ENCODE measurements at regions not wholly inside any gene's neighbourhood (a gene's known extent, or its start where the extent isn't known, plus 50 kb on each side); places are given as distances from the start of the nearest gene placed in this dataset.

DNA sequence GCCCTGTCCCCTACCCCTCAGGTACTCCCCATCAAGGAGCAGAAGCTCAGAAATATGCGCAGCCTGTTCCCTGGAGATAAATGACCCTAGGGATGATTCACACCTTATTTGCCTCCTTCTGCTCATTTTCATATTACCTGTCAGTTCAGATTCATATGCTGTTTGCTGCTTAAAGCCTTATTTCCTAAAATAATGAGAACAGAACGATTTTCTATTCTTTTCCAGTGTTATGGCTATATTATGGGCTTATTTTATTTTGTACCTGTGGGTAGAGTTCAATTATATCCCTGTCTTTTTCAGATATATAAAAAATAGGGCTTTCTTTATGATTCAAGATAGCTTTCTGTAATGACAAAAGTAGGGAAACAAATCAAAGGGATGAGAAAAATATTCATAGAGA lies 224.8 kb downstream of the RPAP3 start:
- TF ChIP-seq EZH2phosphoT487 (IDR thresholded peaks at IDR 0.05; ENCODE audit: unreplicated experiment) (no peak), STAT1 (IDR thresholded peaks at IDR 0.05; ENCODE audit: unreplicated experiment) (no peak), CREB1 (CRISPR knock-in tag; IDR thresholded peaks at IDR 0.05; ENCODE audit: low read depth) (no peak), NANOG (IDR thresholded peaks at IDR 0.05; ENCODE audit: borderline replicate concordance) (no peak), POLR2AphosphoS5 (IDR thresholded peaks at IDR 0.05; ENCODE audit: low read depth) (no peak), EZH2 (IDR thresholded peaks at IDR 0.05; ENCODE audit: low read depth, unreplicated experiment) (no peak), ZNF114 (CRISPR knock-in tag; IDR thresholded peaks at IDR 0.05) (no peak), ZNF331 (CRISPR knock-in tag; IDR thresholded peaks at IDR 0.05; ENCODE audit: low read depth) (no peak)
- TF ChIP-seq, protein P1, sequence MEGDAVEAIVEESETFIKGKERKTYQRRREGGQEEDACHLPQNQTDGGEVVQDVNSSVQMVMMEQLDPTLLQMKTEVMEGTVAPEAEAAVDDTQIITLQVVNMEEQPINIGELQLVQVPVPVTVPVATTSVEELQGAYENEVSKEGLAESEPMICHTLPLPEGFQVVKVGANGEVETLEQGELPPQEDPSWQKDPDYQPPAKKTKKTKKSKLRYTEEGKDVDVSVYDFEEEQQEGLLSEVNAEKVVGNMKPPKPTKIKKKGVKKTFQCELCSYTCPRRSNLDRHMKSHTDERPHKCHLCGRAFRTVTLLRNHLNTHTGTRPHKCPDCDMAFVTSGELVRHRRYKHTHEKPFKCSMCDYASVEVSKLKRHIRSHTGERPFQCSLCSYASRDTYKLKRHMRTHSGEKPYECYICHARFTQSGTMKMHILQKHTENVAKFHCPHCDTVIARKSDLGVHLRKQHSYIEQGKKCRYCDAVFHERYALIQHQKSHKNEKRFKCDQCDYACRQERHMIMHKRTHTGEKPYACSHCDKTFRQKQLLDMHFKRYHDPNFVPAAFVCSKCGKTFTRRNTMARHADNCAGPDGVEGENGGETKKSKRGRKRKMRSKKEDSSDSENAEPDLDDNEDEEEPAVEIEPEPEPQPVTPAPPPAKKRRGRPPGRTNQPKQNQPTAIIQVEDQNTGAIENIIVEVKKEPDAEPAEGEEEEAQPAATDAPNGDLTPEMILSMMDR (conservative IDR thresholded peaks at IDR 0.05; ENCODE audit: low read depth in 2 of 2), result no peak
- TF ChIP-seq, protein P2, sequence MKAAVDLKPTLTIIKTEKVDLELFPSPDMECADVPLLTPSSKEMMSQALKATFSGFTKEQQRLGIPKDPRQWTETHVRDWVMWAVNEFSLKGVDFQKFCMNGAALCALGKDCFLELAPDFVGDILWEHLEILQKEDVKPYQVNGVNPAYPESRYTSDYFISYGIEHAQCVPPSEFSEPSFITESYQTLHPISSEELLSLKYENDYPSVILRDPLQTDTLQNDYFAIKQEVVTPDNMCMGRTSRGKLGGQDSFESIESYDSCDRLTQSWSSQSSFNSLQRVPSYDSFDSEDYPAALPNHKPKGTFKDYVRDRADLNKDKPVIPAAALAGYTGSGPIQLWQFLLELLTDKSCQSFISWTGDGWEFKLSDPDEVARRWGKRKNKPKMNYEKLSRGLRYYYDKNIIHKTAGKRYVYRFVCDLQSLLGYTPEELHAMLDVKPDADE (IDR thresholded peaks at IDR 0.05), result no peak
- TF ChIP-seq, protein P3, sequence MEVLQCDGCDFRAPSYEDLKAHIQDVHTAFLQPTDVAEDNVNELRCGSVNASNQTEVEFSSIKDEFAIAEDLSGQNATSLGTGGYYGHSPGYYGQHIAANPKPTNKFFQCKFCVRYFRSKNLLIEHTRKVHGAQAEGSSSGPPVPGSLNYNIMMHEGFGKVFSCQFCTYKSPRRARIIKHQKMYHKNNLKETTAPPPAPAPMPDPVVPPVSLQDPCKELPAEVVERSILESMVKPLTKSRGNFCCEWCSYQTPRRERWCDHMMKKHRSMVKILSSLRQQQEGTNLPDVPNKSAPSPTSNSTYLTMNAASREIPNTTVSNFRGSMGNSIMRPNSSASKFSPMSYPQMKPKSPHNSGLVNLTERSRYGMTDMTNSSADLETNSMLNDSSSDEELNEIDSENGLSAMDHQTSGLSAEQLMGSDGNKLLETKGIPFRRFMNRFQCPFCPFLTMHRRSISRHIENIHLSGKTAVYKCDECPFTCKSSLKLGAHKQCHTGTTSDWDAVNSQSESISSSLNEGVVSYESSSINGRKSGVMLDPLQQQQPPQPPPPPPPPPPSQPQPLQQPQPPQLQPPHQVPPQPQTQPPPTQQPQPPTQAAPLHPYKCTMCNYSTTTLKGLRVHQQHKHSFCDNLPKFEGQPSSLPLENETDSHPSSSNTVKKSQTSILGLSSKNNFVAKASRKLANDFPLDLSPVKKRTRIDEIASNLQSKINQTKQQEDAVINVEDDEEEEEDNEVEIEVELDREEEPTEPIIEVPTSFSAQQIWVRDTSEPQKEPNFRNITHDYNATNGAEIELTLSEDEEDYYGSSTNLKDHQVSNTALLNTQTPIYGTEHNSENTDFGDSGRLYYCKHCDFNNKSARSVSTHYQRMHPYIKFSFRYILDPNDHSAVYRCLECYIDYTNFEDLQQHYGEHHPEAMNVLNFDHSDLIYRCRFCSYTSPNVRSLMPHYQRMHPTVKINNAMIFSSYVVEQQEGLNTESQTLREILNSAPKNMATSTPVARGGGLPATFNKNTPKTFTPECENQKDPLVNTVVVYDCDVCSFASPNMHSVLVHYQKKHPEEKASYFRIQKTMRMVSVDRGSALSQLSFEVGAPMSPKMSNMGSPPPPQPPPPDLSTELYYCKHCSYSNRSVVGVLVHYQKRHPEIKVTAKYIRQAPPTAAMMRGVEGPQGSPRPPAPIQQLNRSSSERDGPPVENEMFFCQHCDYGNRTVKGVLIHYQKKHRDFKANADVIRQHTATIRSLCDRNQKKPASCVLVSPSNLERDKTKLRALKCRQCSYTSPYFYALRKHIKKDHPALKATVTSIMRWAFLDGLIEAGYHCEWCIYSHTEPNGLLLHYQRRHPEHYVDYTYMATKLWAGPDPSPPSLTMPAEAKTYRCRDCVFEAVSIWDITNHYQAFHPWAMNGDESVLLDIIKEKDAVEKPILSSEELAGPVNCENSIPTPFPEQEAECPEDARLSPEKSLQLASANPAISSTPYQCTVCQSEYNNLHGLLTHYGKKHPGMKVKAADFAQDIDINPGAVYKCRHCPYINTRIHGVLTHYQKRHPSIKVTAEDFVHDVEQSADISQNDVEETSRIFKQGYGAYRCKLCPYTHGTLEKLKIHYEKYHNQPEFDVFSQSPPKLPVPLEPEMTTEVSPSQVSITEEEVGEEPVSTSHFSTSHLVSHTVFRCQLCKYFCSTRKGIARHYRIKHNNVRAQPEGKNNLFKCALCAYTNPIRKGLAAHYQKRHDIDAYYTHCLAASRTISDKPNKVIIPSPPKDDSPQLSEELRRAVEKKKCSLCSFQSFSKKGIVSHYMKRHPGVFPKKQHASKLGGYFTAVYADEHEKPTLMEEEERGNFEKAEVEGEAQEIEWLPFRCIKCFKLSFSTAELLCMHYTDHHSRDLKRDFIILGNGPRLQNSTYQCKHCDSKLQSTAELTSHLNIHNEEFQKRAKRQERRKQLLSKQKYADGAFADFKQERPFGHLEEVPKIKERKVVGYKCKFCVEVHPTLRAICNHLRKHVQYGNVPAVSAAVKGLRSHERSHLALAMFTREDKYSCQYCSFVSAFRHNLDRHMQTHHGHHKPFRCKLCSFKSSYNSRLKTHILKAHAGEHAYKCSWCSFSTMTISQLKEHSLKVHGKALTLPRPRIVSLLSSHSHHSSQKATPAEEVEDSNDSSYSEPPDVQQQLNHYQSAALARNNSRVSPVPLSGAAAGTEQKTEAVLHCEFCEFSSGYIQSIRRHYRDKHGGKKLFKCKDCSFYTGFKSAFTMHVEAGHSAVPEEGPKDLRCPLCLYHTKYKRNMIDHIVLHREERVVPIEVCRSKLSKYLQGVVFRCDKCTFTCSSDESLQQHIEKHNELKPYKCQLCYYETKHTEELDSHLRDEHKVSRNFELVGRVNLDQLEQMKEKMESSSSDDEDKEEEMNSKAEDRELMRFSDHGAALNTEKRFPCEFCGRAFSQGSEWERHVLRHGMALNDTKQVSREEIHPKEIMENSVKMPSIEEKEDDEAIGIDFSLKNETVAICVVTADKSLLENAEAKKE (CRISPR knock-in tag; IDR thresholded peaks at IDR 0.05), result no peak
- DNase-seq (ENCODE audit: low spot score) (no peak), ATAC-seq (no peak)
- Histone ChIP-seq H3K4me3 (no peak overlapping the region), H3K27ac (ENCODE audit: low read depth) (no peak overlapping the region), H3K4me2 (no peak overlapping the region), H4K20me1 (replicated peaks; ENCODE audit: insufficient read depth) (no peaks in the 10 kb centered on the region), H3F3A (replicated peaks; ENCODE audit: low read depth) (no peaks in the 10 kb centered on the region), H3K79me2 (replicated peaks; ENCODE audit: insufficient read depth) (no peaks in the 10 kb centered on the region), H3K27me3 (ENCODE audit: insufficient read depth) (no peaks in the 10 kb centered on the region), H3K4me1 (ENCODE audit: insufficient read depth) (no peaks in the 10 kb centered on the region), H2AFZ (no peak overlapping the region), H3K9me2 (ENCODE audit: insufficient read depth) (peaks cover 8% of the 10 kb centered on the region), H3K36me3 (ENCODE audit: insufficient read depth) (peaks cover 3% of the 10 kb centered on the region; the same call in 1 of the 2 replicates)
- H3K27me3 Mint-ChIP-seq (ENCODE audit: insufficient read depth, low read depth, poor library complexity), result no peaks in the 10 kb centered on the region
- peaks cover 1% of the 10 kb centered on the region; the same call in 2 of the 3 replicates for H3K9me3 Mint-ChIP-seq
- H3K27ac Mint-ChIP-seq, result no peak overlapping the region
- 0 out of 3 replicates have a peak, but pooled peaks cover under 1% of the 10 kb centered on the region for H3K36me3 Mint-ChIP-seq (ENCODE audit: low read depth)
- no peak overlapping the region for H3K4me3 Mint-ChIP-seq
- H3K4me1 Mint-ChIP-seq, result peaks cover 4% of the 10 kb centered on the region; the same call in 2 of the 3 replicates

All from GM23338 (cell line).